Hematopoietic multipotent progenitor cell (in vitro differentiated cells): ENCODE measurements at regions not wholly inside any gene's neighbourhood (a gene's known extent, or its start where the extent isn't known, plus 50 kb on each side); places are given as distances from the start of the nearest gene placed in this dataset.

Experiments
- DNase-seq, 3 donors: peaks; one replicate each; pipeline ENCODE4 v3.0.0-alpha.2; 2011 to 2015; ENCODE audit warnings: low read depth in 2 of 3, low spot score in 2 of 3

GRCh38 chr4:108370291-108371141 lies 201.8 kb upstream of the LEF1 start:
- no peak for DNase-seq

- no peak for DNase-seq
Measured at GRCh38 chr4:108369035-108369655, 200.4 kb upstream of the LEF1 start.

- DNase-seq: no peak
Measured at GRCh38 chr4:108367751-108368150, 199.0 kb upstream of the LEF1 start.

GRCh38 chr4:108366716-108367115 lies 198.0 kb upstream of the LEF1 start:
- no peak for DNase-seq

DNA sequence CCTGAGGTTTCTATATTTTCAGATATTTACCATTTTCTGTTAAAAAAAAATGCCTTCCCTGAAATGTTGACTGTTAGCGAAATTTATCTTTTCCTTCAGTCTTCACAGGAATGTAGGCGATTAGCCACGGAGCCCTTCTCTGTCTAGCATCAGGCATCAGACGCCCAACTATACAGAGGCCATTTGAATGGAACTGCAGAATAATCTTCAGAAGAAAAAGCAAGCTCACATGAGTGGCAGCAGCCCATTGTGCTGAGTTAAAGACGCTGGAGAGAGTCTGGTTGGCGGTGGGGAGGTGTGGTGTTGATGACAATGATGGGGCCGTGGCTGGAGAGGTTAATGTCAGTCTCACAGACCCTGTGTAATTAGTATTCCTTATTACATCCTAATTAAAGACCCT lies 196.8 kb upstream of the LEF1 start:
- DNase-seq: no peak

DNA sequence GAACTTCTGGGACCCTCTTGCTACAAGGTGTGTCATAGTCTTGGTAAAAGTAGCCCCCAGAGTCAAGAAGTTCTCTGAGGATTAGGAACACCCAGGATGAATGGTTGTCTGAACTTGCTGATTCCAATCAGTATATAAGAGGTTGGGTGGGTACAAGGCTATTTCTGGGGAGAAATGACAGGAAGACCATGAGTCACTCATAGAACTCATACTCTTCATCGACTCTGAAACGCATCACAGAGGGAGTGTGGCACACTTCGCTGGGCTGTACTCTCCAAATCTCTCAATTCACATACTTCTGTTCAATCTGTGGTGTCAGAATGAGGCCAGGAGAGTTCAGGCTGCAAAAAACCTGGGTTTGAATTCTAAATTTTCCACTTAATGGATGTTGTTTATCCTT lies 193.2 kb upstream of the LEF1 start:
- DNase-seq: no peak

- DNase-seq: no peak
Measured at GRCh38 chr4:108361446-108361820, 192.7 kb upstream of the LEF1 start.

GRCh38 chr4:108360754-108361445 lies 192.2 kb upstream of the LEF1 start:
- no peak for DNase-seq

GRCh38 chr4:108359986-108360681 lies 191.4 kb upstream of the LEF1 start:
- DNase-seq: peak in 2 of 3 donors; percentile 43 to 80

GRCh38 chr4:108359130-108359985 lies 190.6 kb upstream of the LEF1 start:
- peak in 1 of 3 donors; percentile 34 for DNase-seq

DNA sequence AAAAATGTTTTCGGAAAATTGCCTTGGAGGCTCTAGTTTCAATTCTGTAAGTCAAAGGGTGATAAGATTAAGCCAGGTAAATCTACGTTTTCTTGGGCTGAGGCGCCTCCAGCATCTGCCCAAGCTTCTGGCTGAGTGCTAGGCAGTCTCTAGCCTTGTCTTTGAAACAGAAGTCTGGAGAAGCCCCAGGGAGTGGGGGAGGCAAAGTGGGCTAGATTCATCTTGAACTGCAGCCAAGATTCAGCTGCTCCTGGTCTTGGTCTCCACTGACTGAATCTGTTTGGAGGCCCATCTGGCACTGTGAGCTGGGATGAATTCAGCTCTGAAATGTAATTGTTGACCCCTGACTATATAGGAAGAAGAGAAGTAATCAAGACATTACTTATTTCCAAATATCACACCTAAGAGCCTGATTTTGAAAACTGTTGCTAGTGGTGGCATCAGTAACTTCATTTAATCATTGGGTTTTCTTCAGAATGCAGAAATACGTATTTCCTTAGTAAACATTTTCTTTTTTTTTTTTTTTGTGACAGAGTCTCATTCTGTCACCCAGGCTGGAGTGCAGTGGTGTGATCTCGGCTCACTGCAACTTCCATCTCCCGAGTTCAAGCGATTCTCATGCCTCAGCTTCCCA lies 187.3 kb upstream of the LEF1 start:
- DNase-seq: no peak

GRCh38 chr4:108355186-108355901 lies 186.6 kb upstream of the LEF1 start:
- peak; percentile 30 to 64 (median 39) for DNase-seq

DNA sequence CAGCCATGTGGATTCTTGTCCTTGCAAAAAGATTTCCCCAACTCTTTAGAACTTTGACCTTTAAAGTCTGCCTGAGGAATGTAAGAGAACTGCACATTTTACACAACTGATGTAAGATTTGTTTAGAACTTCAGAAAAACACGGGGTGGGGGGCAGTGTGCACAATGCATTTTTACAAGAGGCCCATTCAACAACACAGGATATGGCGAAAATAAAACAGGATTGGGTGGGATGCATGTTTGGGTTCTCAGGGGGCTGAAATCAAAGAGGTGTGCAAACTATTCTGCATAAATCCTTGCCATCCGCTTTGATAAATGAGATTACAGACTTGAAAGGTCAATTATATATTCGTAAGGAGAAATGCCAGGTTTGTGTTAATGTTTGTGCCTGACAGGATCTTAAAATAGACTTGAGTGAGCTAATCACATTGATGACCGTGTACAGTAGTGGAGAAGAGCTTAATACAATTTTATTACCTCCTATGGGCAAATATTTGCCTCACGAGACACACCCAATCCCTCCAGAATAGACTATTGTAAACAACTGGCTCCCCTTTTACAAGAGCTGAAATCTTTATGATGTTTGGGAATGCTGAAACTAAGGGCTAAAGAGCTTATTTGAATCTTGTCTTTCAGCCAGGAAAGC lies 184.1 kb upstream of the LEF1 start:
- no peak for DNase-seq

DNA sequence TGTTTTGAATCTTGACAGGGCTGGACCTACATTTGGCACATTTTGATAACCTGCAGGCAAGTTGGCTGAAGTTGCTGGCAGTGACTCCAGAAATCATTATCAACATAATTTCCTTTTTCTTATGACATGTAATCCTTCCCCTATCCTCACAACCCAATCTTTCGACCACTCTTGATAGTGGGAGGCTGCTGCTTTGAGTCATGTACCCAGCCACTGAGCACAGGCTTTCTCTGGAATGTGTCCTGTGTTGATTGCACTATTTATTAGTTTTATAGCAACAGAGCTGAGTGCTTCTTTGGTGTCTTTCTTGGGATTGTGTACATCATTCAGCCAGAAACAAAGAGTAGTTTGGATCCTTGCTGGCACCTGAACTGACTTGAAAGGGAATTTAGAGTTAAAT lies 183.1 kb upstream of the LEF1 start:
- DNase-seq: no peak

- DNase-seq: no peak
Measured at GRCh38 chr4:108350332-108350731, 181.6 kb upstream of the LEF1 start.

DNA sequence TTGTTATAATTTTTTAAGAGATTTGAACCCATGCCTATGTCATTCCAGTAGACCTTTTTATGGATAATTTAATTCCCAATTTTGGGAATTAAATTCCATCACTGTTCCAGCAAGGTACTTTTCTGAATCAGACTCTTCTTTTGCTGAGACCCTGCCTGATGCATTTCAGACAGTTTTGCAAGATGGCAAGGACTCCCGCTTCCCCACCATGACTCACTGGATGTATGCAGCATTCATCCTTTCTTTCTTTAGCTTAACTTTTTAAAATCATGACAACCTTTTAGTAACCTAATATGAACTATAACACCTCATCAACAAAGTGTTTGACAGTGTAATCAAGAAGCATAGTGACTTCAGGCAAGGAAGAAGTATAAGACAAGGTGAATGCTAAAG lies 178.1 kb upstream of the LEF1 start:
- DNase-seq: no peak

GRCh38 chr4:108345862-108346817 lies 177.4 kb upstream of the LEF1 start:
- DNase-seq: peak in 2 of 3 donors; percentile 17 to 25
